HG02870 (cell line): ENCODE measurements at regions not wholly inside any gene's neighbourhood (a gene's known extent, or its start where the extent isn't known, plus 50 kb on each side); places are given as distances from the start of the nearest gene placed in this dataset.

Experiments used
- ATAC-seq: cut with Tn5 transposase; IDR thresholded peaks from one replicate; pipeline ENCODE4 v1.9.1; 2021; ENCODE audit warnings: mild to moderate bottlenecking, moderate library complexity; ENCODE audit not compliant: unreplicated experiment

DNA sequence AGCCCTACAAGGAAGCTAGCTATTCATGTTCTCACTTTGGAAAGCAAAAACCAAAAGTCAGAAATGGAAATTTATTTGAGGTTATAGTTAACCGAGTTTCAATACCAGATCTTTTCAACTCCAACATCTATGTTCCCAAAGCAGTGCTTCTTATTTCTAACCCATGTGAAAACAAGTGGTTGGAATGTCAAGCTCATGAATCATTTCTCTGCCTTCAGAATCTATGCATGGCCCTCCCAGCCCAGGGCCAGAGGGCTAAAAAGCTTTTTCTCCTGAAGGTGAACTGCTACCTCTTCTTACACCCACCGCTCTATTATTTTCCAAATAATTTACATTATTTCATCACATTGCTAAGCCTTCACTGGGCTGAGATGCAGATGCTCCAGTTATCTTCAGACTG lies 158.4 kb downstream of the SP3 start:
- ATAC-seq, result no peak

DNA sequence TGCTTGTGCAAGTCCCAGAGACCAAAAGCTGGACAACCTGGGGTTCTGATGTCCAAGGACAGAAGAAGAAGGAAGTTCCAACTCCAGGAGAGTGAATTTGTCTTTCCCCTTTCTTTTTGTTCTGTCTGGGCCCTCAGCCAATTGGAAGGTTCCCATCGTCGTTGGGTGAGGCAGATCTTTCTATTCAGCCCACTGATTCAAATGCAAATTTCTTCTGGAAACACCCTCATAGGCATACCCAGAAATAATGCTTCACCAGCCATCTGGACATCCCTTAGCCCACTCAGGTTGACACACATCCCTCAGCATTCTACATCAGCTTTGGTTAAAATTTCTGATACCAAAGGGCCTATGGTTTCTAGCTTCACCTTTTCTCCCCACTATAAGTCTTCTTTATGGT lies 156.5 kb downstream of the SP3 start:
- no peak for ATAC-seq

DNA sequence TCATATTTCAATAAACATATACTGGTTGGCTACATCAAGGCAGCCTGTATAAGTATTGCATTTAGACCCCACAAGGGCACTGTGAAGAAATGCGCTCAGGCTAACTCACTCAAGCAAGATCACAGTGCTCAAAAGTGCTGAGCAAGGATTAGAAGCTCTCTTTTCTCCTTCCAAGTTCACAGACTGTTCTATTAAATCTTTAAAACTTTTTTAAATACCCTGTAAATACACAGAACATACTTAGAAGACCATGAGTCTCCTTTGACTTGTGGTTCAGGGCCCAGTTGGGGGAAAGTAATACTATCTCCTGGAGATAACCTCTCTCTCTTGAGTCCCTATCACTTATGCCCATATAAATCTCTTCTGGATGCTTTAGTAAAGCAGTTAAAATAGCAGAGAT lies 152.9 kb downstream of the SP3 start:
- ATAC-seq, result no peak

GRCh38 chr2:173814306-173814705 lies 150.9 kb downstream of the SP3 start:
- no peak for ATAC-seq

DNA sequence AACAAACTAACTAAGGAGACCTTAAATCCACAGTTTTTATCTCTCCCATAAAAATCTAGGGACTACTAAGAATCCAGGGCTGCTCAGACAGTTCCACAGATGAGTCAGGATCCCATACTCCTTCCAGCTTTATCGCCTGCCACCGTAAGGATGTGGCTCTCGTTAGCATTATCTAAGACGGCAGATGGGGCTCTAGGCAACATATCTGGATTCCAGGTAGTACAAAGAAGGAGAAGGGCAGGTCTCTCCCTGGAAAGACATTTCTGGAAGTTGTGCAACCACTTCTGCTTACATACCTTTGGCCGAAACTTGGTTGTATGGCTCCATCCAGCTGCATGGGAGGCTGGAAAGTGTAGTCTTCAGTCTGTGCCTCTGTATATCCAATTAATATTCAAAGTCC lies 149.4 kb downstream of the SP3 start:
- no peak for ATAC-seq

DNA sequence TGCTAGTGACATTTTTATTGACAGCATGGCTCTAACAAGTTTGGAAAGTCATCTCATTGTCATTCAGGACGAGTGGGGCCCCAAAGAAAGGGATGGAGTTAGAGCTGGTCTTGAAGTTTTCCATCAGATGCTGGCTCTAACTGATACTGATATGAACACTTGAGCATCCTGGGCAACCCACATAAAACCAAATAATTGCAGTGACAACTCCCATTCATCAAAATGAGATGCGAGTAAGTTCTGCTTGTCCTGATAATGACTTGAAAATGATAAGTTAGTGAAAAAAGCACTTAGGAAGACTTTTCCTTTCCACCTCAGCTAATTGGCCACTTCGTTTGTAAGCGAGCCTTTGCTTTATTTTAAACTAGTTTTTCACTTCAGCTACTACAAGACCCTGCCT lies 147.6 kb downstream of the SP3 start:
- no peak for ATAC-seq

- ATAC-seq, result no peak
These were observed 146.9 kb downstream of the SP3 start for GRCh38 chr2:173818285-173818684.

DNA sequence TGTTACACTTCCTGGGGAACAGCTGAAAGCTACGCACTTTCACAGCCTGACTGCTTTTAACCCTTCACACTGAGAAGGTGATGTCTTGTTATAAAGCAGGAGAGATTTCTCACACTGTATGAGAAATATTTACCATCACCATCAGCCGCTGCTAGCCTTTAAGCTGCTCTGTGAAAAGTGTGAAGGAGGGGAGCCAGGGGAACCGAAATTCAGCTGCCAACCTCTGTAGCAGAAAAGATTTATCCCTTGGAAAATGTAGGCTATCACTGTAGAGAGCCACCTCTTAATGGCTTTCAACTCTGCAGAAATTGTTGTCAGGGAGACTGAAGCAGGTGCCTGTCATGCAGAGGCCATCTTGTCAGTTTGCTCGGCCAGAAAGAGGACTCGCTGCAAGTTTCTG lies 145.3 kb downstream of the SP3 start:
- no peak for ATAC-seq

GRCh38 chr2:173821451-173821850 lies 143.7 kb downstream of the SP3 start:
- ATAC-seq, result no peak

GRCh38 chr2:173822889-173823542 lies 142.2 kb downstream of the SP3 start:
- ATAC-seq, result no peak

DNA sequence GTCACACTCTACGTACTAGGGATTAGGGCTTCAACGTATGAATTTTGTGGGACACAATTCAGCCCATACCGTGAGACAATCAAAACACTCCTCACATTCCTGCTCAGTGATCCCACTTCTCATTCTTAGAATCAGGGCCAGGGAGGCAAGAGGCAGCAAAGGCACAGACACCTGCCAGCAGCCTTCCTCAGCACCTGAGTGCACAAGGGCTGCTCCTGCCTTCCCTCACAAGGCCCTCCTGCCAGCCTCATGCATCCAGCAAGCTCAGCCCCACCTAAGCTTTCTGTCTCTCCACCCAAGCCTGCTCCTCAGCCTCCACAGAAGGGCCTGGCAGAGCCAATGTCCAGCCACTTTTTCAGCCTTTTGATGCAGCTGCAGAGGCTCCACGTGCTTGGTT lies 141.6 kb downstream of the SP3 start:
- no peak for ATAC-seq

GRCh38 chr2:173828189-173829142 lies 136.7 kb downstream of the SP3 start:
- ATAC-seq, result no peak

GRCh38 chr2:173829727-173830126 lies 135.4 kb downstream of the SP3 start:
- no peak for ATAC-seq

- ATAC-seq, result no peak
These were observed 135.0 kb downstream of the SP3 start for GRCh38 chr2:173830170-173830569.

- ATAC-seq, result no peak
These were observed 133.6 kb downstream of the SP3 start for GRCh38 chr2:173831312-173832229.

DNA sequence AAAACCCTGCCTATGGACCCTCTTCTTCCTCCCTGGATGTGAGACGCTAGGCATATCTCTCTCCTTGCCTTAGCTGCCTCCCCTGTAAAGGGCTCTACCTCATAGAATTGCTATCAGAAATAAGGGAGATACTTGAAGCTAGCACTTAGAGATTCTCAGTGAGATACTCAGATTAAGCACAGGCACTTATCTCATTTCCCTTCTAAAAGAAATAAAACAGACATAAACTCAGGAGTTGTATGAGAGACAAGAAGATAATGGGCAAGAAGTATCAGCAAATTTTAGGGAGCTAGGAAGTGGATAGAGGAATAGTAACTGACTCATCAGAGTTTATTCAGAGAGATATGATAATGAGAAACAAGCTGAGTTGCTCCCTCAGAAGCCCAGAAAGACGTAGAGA lies 131.0 kb downstream of the SP3 start:
- ATAC-seq, result no peak

- ATAC-seq, result no peak
These were observed 129.4 kb downstream of the SP3 start for GRCh38 chr2:173835726-173836125.

DNA sequence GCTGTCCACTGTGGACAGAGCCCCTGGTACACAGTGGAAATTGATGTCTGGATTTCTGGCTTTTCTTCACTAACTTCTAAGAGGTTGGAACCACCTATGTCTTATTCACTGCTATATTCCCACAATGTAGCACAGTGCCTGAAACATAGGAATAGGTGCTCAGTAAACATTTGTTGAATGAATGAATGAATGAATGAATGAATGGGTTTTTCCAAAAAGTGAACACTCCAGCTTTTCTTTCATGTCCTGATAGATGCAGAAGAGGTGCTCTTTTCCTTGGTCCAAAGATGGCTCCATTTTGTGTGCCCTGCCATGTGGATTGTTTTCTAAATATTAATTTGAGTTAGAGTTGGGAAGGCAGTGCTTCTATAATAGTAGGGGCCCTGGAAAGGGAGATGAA lies 124.1 kb downstream of the SP3 start:
- no peak for ATAC-seq

GRCh38 chr2:173843526-173843925 lies 121.6 kb downstream of the SP3 start:
- ATAC-seq, result no peak

- no peak for ATAC-seq
These were observed 114.0 kb downstream of the SP3 start for GRCh38 chr2:173851141-173851641.

DNA sequence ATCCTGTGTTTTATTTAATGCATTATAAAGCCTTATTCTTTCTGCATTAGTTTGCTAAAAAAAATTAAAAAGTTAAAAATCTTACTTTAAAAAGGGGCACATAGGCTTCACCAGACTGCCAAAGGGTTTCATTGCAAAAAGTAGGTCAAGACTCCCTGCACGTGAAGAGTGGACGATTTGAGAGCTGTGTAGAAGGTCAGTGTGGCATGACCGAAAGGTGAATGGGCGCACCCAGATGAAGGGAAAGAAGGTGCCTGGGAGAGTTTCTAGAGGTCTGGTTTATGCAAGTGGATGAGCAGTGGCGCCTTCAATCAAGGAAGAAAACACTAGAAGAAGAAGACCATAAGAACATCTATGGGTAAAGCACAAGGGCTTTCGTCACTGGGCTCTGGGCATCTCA lies 111.0 kb downstream of the SP3 start:
- no peak for ATAC-seq
